GM12878 (cell line): ENCODE measurements at regions not wholly inside any gene's neighbourhood (a gene's known extent, or its start where the extent isn't known, plus 50 kb on each side); places are given as distances from the start of the nearest gene placed in this dataset.

Source experiments
- ATAC-seq: fragments of 200-7000 bp; cut with Tn5 transposase; 3 replicates; pipeline ENCODE4 v1.9.1; 2020; ENCODE audit warnings: mild to moderate bottlenecking, moderate library complexity
- BruUV-seq: library from RNA; stranded (reverse); fragments of 400-500 nt; replicated peaks from 2 replicates; lab custom pipeline; 2021; lab: Mats Ljungman, UMichigan
- CTCF ChIA-PET: fragments of 300-600 bp; sonication (Branson Sonifier 250); formaldehyde crosslinking; extraction: SDS; loops from one replicate; lab custom pipeline; 2021; ENCODE audit warnings: inconsistent platforms; lab: Yijun Ruan, JAX
- POLR2A ChIA-PET: fragments of 350-600 bp; formaldehyde crosslinking; extraction: SDS; loops from one replicate; lab custom pipeline; 2021; ENCODE audit warnings: inconsistent platforms; lab: Charles Lee
- RAD21 ChIA-PET: fragments of 300-600 bp; sonication (Branson Sonifier 250); formaldehyde crosslinking; loops from one replicate; lab custom pipeline; 2023; ENCODE audit warnings: antibody characterized with exemption; ENCODE audit not compliant: unreplicated experiment; lab: Charles Lee
- SMC1A ChIA-PET: fragments of 300-600 bp; sonication (Branson Sonifier 250); formaldehyde crosslinking; loops from one replicate; lab custom pipeline; 2023; ENCODE audit not compliant: unreplicated experiment, uncharacterized antibody; lab: Charles Lee
- DNase-seq: peaks from one replicate; pipeline ENCODE4 v3.0.0-alpha.2; 2011; ENCODE audit warnings: low read depth, low spot score
- FAIRE-seq: peaks from 3 replicates; lab custom pipeline; 2011; peaks lifted over from hg19 to GRCh38; lab: Jason Lieb, UNC
- H2AFZ ChIP-seq: 2 replicates; pipeline ENCODE4 v1.6.0; 2011; ENCODE audit warnings: low read depth, low read length, control low read depth; ENCODE audit not compliant: control insufficient read depth
- H3K27ac ChIP-seq: 2 replicates; pipeline ENCODE4 v1.5.1; 2011; ENCODE audit warnings: control low read depth; ENCODE audit not compliant: control insufficient read depth, insufficient read depth
- H3K27me3 ChIP-seq, 2 experiments: replicated peaks in 1 of 2; 2 replicates each; pipeline versions ENCODE4 v1.6.0 to v1.6.1; 2011; ENCODE audit warnings: low read length in 1 of 2; ENCODE audit not compliant: control insufficient read depth in 2 of 2, insufficient read depth in 2 of 2
- H3K36me3 ChIP-seq, 2 experiments: 2 replicates each; pipeline ENCODE4 v1.5.1; 2011; ENCODE audit warnings: low read length in 1 of 2; ENCODE audit not compliant: control insufficient read depth in 2 of 2, insufficient read depth in 2 of 2
- H3K4me1 ChIP-seq: 2 replicates; pipeline ENCODE4 v1.6.1; 2011; ENCODE audit warnings: mild to moderate bottlenecking, low read length, moderate library complexity, mixed read lengths; ENCODE audit not compliant: control insufficient read depth, insufficient read depth
- H3K4me2 ChIP-seq: 2 replicates; pipeline ENCODE4 v1.6.0; 2011; ENCODE audit warnings: control low read depth; ENCODE audit not compliant: control insufficient read depth, insufficient read depth
- H3K4me3 ChIP-seq: fragments of 200-600 bp; sonication (generic); 2 replicates; pipeline ENCODE4 v1.5.1; 2016
- H3K79me2 ChIP-seq: 2 replicates; pipeline ENCODE4 v1.6.0; 2011; ENCODE audit warnings: low read length; ENCODE audit not compliant: control insufficient read depth, insufficient read depth
- H3K9ac ChIP-seq: 2 replicates; pipeline ENCODE4 v1.8.0; 2011; ENCODE audit warnings: low read length, control low read depth, mixed read lengths; ENCODE audit not compliant: control insufficient read depth, insufficient read depth
- H3K9me3 ChIP-seq: replicated peaks from 3 replicates; pipeline ENCODE4 v1.5.1; 2011; ENCODE audit warnings: mild to moderate bottlenecking, low read length; ENCODE audit not compliant: control insufficient read depth, insufficient read depth
- H4K20me1 ChIP-seq: 2 replicates; pipeline ENCODE4 v1.6.0; 2011; ENCODE audit not compliant: control insufficient read depth, insufficient read depth
- CHD4 ChIP-seq: fragments of 200-600 bp; sonication (generic); IDR thresholded peaks from 2 replicates; pipeline ENCODE4 v1.6.1; 2016; ENCODE audit warnings: mild to moderate bottlenecking
- CUX1 ChIP-seq: IDR thresholded peaks from 2 replicates; pipeline ENCODE4 v1.6.1; 2012; ENCODE audit warnings: improper control_type of control experiment, low read depth, low read length; ENCODE audit not compliant: insufficient replicate concordance
- ELK1 ChIP-seq: IDR thresholded peaks from 2 replicates; pipeline ENCODE4 v1.6.1; 2012; ENCODE audit warnings: low read depth, low read length, improper control_type of control experiment
- ESRRA ChIP-seq: IDR thresholded peaks from 2 replicates; pipeline ENCODE4 v1.6.1; 2012; ENCODE audit warnings: mild to moderate bottlenecking, low read length, improper control_type of control experiment
- HDAC2 ChIP-seq: fragments of 200-600 bp; sonication (generic); IDR thresholded peaks from 2 replicates; pipeline ENCODE4 v1.6.1; 2017
- IRF3 ChIP-seq: fragments of 450-650 bp; IDR thresholded peaks from 2 replicates; pipeline ENCODE4 v1.6.1; 2014; ENCODE audit warnings: mild to moderate bottlenecking
- IRF5 ChIP-seq: fragments of 450-650 bp; IDR thresholded peaks from 2 replicates; pipeline ENCODE4 v1.6.1; 2017; ENCODE audit warnings: borderline replicate concordance
- JUND ChIP-seq: IDR thresholded peaks from 2 replicates; pipeline ENCODE4 v1.6.1; 2012; ENCODE audit warnings: low read depth, mild to moderate bottlenecking, low read length, improper control_type of control experiment, moderate library complexity
- LARP7 ChIP-seq: fragments of 450-650 bp; IDR thresholded peaks from 2 replicates; pipeline ENCODE4 v1.6.1; 2017; ENCODE audit warnings: mild to moderate bottlenecking
- MLLT1 ChIP-seq: fragments of 450-650 bp; IDR thresholded peaks from 2 replicates; pipeline ENCODE4 v1.6.1; 2016; ENCODE audit warnings: mild to moderate bottlenecking
- MYC ChIP-seq: IDR thresholded peaks from 2 replicates; pipeline ENCODE4 v1.6.1; 2011; ENCODE audit warnings: mild to moderate bottlenecking, low read length, moderate library complexity, inconsistent platforms; ENCODE audit not compliant: insufficient read depth, insufficient replicate concordance, insufficient read length, severe bottlenecking
- RUNX3 ChIP-seq: IDR thresholded peaks from 2 replicates; pipeline ENCODE4 v1.6.1; 2012; ENCODE audit warnings: low read length, inconsistent platforms
- SREBF2 ChIP-seq: IDR thresholded peaks from 2 replicates; pipeline ENCODE4 v1.6.1; 2012; ENCODE audit warnings: mild to moderate bottlenecking, low read length
- WGBS: methylation state at CpG from one replicate; pipeline ENCODE4 v1.1.6; 2016; ENCODE audit warnings: low lambda C conversion rate; ENCODE audit not compliant: insufficient replicate concordance, insufficient coverage; ENCODE audit errors: missing lambda C conversion rate; 5-methylcytosine and 5-hydroxymethylcytosine counted together
- in situ Hi-C: fragments of 300-500 bp; cut with MboI; formaldehyde crosslinking; loops from 9 replicates; pipeline ENCODE4 v1.14.3; 2018; ENCODE audit warnings: mixed read lengths
- intact Hi-C: fragments of 100-400 bp; cut with micrococcal nuclease; formaldehyde crosslinking; loops from one replicate; pipeline ENCODE4 v1.14.2; 2022; ENCODE audit not compliant: unreplicated experiment

GRCh38 chr9:91084896-91085516 lies 276.7 kb downstream of the AUH start:
- ChIA-PET SMC1A (no interaction called here), CTCF (interaction anchor here (0.6 kb wide), 1 partner anchor 342 kb away, joined by 3 read pairs; no protein-coding TSS in a partner anchor), RAD21 (no interaction called here), POLR2A (no interaction called here)
- no peak for DNase-seq
- Histone ChIP-seq H2AFZ (no peak overlapping the region), H3K79me2 (no peaks in the 10 kb centered on the region), H3K36me3 (no peaks in the 10 kb centered on the region), H4K20me1 (no peaks in the 10 kb centered on the region; the same call in 1 of the 2 replicates), H3K27me3 (peaks cover 0 to 1% of the 10 kb centered on the region in 2 experiments; a peak in 3 of 4 replicates), H3K4me2 (no peak overlapping the region), H3K27ac (no peak overlapping the region), H3K9ac (no peak overlapping the region), H3K4me1 (no peaks in the 10 kb centered on the region), H3K9me3 (no peaks in the 10 kb centered on the region), H3K4me3 (no peak overlapping the region)
- in situ Hi-C loops (no loop called here), intact Hi-C loops (loop anchor here (10.0 kb wide), 1 partner anchor 170 kb away; no protein-coding TSS in a partner anchor)
- no peak for FAIRE-seq
- ATAC-seq: no peak
- 0% methylated on average over 2 of the region's 2 CpGs for WGBS
- no TSS peak for BruUV-seq
- TF ChIP-seq SREBF2 (no peak), MYC (no peak), IRF3 (no peak), MLLT1 (no peak), IRF5 (no peak), ELK1 (no peak), CUX1 (no peak), JUND (no peak), LARP7 (no peak), ESRRA (no peak), HDAC2 (no peak), RUNX3 (no peak), CHD4 (no peak)
